ENCODE measurements at regions not wholly inside any gene's neighbourhood (a gene's known extent, or its start where the extent isn't known, plus 50 kb on each side); places are given as distances from the start of the nearest gene placed in this dataset.

DNA sequence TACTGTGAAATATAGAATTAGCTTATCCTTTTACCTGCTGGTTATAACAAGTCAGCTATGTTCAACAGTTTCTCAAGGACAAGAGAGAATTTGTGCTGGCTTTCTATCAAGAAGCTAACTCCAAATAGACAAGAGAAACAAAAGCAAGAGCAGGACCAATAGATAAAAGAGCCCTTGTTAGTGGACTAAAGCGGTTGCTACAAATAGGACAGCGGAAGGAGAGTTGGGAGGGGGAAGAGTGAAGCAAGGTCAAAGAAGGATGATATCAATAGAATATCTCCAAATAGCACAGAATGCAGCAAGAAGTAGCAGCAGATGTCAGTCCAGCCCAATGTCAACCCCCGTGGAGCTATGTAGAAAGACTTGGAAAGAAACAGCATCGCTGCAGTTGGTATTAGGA lies 53.0 kb upstream of the AKT3 start:
- TF ChIP-seq, protein P1, sequence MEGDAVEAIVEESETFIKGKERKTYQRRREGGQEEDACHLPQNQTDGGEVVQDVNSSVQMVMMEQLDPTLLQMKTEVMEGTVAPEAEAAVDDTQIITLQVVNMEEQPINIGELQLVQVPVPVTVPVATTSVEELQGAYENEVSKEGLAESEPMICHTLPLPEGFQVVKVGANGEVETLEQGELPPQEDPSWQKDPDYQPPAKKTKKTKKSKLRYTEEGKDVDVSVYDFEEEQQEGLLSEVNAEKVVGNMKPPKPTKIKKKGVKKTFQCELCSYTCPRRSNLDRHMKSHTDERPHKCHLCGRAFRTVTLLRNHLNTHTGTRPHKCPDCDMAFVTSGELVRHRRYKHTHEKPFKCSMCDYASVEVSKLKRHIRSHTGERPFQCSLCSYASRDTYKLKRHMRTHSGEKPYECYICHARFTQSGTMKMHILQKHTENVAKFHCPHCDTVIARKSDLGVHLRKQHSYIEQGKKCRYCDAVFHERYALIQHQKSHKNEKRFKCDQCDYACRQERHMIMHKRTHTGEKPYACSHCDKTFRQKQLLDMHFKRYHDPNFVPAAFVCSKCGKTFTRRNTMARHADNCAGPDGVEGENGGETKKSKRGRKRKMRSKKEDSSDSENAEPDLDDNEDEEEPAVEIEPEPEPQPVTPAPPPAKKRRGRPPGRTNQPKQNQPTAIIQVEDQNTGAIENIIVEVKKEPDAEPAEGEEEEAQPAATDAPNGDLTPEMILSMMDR (IDR thresholded peaks at IDR 0.05; ENCODE audit: insufficient read depth, low read length) = no peak
- TF ChIP-seq POLR2AphosphoS5 (IDR thresholded peaks at IDR 0.05; ENCODE audit: low read depth) (no peak), GABPA (IDR thresholded peaks at IDR 0.05; ENCODE audit: low read depth) (no peak), SPI1 (IDR thresholded peaks at IDR 0.05; ENCODE audit: borderline replicate concordance, low read depth) (no peak)
- TF ChIP-seq, protein P2, sequence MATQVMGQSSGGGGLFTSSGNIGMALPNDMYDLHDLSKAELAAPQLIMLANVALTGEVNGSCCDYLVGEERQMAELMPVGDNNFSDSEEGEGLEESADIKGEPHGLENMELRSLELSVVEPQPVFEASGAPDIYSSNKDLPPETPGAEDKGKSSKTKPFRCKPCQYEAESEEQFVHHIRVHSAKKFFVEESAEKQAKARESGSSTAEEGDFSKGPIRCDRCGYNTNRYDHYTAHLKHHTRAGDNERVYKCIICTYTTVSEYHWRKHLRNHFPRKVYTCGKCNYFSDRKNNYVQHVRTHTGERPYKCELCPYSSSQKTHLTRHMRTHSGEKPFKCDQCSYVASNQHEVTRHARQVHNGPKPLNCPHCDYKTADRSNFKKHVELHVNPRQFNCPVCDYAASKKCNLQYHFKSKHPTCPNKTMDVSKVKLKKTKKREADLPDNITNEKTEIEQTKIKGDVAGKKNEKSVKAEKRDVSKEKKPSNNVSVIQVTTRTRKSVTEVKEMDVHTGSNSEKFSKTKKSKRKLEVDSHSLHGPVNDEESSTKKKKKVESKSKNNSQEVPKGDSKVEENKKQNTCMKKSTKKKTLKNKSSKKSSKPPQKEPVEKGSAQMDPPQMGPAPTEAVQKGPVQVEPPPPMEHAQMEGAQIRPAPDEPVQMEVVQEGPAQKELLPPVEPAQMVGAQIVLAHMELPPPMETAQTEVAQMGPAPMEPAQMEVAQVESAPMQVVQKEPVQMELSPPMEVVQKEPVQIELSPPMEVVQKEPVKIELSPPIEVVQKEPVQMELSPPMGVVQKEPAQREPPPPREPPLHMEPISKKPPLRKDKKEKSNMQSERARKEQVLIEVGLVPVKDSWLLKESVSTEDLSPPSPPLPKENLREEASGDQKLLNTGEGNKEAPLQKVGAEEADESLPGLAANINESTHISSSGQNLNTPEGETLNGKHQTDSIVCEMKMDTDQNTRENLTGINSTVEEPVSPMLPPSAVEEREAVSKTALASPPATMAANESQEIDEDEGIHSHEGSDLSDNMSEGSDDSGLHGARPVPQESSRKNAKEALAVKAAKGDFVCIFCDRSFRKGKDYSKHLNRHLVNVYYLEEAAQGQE (IDR thresholded peaks at IDR 0.05; ENCODE audit: insufficient replicate concordance, low read depth) = no peak

Measured in HL-60 (cell line).